Hepatocyte (in vitro differentiated cells): ENCODE measurements at regions not wholly inside any gene's neighbourhood (a gene's known extent, or its start where the extent isn't known, plus 50 kb on each side); places are given as distances from the start of the nearest gene placed in this dataset.

ENCODE experiments used
- EZH2 ChIP-seq: fragments of 200-600 bp; sonication (generic); IDR thresholded peaks from 2 replicates; pipeline ENCODE4 v1.6.1; 2016; ENCODE audit warnings: antibody characterized with exemption, mild to moderate bottlenecking, borderline replicate concordance
- TF ChIP-seq, protein P1 (sequence below): fragments of 200-600 bp; sonication (generic); IDR thresholded peaks from 2 replicates; pipeline ENCODE4 v1.5.1; 2016; ENCODE audit warnings: antibody characterized with exemption, mild to moderate bottlenecking; ENCODE audit not compliant: poor library complexity

DNA sequence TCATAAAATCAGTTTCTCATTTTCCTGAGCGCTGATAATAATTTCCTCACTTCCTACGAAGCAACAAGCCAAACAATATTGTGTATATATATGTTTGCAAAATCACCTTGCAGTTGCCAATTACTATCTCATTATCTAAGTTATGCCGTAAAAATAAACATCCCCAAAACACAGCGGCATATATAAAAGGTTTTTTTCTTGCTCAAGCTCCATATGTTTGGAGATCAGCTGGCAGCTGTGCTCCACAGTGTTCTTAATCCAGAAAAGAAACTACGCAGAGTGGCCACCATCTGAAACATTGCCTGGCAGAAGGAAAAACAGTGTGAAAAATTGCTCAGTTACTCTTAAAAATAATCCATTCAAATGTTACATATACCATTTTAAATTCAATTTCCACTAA is 951.4 kb downstream of the PLOD2 start:
- TF ChIP-seq, protein P1, sequence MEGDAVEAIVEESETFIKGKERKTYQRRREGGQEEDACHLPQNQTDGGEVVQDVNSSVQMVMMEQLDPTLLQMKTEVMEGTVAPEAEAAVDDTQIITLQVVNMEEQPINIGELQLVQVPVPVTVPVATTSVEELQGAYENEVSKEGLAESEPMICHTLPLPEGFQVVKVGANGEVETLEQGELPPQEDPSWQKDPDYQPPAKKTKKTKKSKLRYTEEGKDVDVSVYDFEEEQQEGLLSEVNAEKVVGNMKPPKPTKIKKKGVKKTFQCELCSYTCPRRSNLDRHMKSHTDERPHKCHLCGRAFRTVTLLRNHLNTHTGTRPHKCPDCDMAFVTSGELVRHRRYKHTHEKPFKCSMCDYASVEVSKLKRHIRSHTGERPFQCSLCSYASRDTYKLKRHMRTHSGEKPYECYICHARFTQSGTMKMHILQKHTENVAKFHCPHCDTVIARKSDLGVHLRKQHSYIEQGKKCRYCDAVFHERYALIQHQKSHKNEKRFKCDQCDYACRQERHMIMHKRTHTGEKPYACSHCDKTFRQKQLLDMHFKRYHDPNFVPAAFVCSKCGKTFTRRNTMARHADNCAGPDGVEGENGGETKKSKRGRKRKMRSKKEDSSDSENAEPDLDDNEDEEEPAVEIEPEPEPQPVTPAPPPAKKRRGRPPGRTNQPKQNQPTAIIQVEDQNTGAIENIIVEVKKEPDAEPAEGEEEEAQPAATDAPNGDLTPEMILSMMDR = no peak
- no peak for TF ChIP-seq EZH2
